ENCODE measurements at regions not wholly inside any gene's neighbourhood (a gene's known extent, or its start where the extent isn't known, plus 50 kb on each side); places are given as distances from the start of the nearest gene placed in this dataset.

GRCh38 chr10:33793793-33794192 lies 459.3 kb upstream of the NRP1 start:
- ATAC-seq (ENCODE audit: low read depth) (no peak), DNase-seq (ENCODE audit: low spot score) (no peak)
- Histone ChIP-seq H3K4me1 (ENCODE audit: insufficient read depth, poor library complexity, severe bottlenecking) (no peaks in the 10 kb centered on the region), H3K9me3 (ENCODE audit: severe bottlenecking) (no peaks in the 10 kb centered on the region), H3K27me3 (ENCODE audit: insufficient read depth, poor library complexity, severe bottlenecking) (no peaks in the 10 kb centered on the region), H3K4me3 (ENCODE audit: severe bottlenecking) (no peak overlapping the region), H3K36me3 (ENCODE audit: low read depth) (no peaks in the 10 kb centered on the region), H3K27ac (ENCODE audit: poor library complexity, severe bottlenecking) (no peak overlapping the region)
- TF ChIP-seq CTCF (IDR thresholded peaks at IDR 0.05; ENCODE audit: poor library complexity, severe bottlenecking), result no peak

GRCh38 chr10:33791272-33791660 lies 456.8 kb upstream of the NRP1 start:
- Histone ChIP-seq H3K36me3 (ENCODE audit: low read depth) (no peaks in the 10 kb centered on the region), H3K9me3 (ENCODE audit: severe bottlenecking) (no peaks in the 10 kb centered on the region), H3K4me1 (ENCODE audit: insufficient read depth, poor library complexity, severe bottlenecking) (no peaks in the 10 kb centered on the region), H3K27me3 (ENCODE audit: insufficient read depth, poor library complexity, severe bottlenecking) (no peaks in the 10 kb centered on the region), H3K4me3 (ENCODE audit: severe bottlenecking) (no peak overlapping the region), H3K27ac (ENCODE audit: poor library complexity, severe bottlenecking) (no peak overlapping the region)
- no peak for ATAC-seq (ENCODE audit: low read depth)
- TF ChIP-seq CTCF (IDR thresholded peaks at IDR 0.05; ENCODE audit: poor library complexity, severe bottlenecking), result no peak
- no peak for DNase-seq (ENCODE audit: low spot score)

- Histone ChIP-seq H3K9me3 (ENCODE audit: severe bottlenecking) (no peaks in the 10 kb centered on the region), H3K27me3 (ENCODE audit: insufficient read depth, poor library complexity, severe bottlenecking) (no peaks in the 10 kb centered on the region), H3K4me3 (ENCODE audit: severe bottlenecking) (no peak overlapping the region), H3K27ac (ENCODE audit: poor library complexity, severe bottlenecking) (no peak overlapping the region), H3K36me3 (ENCODE audit: low read depth) (no peaks in the 10 kb centered on the region), H3K4me1 (ENCODE audit: insufficient read depth, poor library complexity, severe bottlenecking) (no peaks in the 10 kb centered on the region)
- TF ChIP-seq CTCF (IDR thresholded peaks at IDR 0.05; ENCODE audit: poor library complexity, severe bottlenecking), result no peak
- ATAC-seq (ENCODE audit: low read depth) (no peak), DNase-seq (ENCODE audit: low spot score) (no peak)
Measured at GRCh38 chr10:33790521-33791271, 456.2 kb upstream of the NRP1 start.

GRCh38 chr10:33783557-33783956 lies 449.1 kb upstream of the NRP1 start:
- Histone ChIP-seq H3K27ac (ENCODE audit: poor library complexity, severe bottlenecking) (no peak overlapping the region), H3K27me3 (ENCODE audit: insufficient read depth, poor library complexity, severe bottlenecking) (no peaks in the 10 kb centered on the region), H3K9me3 (ENCODE audit: severe bottlenecking) (no peaks in the 10 kb centered on the region), H3K4me1 (ENCODE audit: insufficient read depth, poor library complexity, severe bottlenecking) (no peaks in the 10 kb centered on the region), H3K4me3 (ENCODE audit: severe bottlenecking) (no peak overlapping the region), H3K36me3 (ENCODE audit: low read depth) (no peaks in the 10 kb centered on the region)
- TF ChIP-seq CTCF (IDR thresholded peaks at IDR 0.05; ENCODE audit: poor library complexity, severe bottlenecking), result no peak
- DNase-seq (ENCODE audit: low spot score) (no peak), ATAC-seq (ENCODE audit: low read depth) (no peak)

GRCh38 chr10:33783078-33783477 lies 448.6 kb upstream of the NRP1 start:
- Histone ChIP-seq H3K27ac (ENCODE audit: poor library complexity, severe bottlenecking) (no peak overlapping the region), H3K4me3 (ENCODE audit: severe bottlenecking) (no peak overlapping the region), H3K36me3 (ENCODE audit: low read depth) (no peaks in the 10 kb centered on the region), H3K4me1 (ENCODE audit: insufficient read depth, poor library complexity, severe bottlenecking) (no peaks in the 10 kb centered on the region), H3K9me3 (ENCODE audit: severe bottlenecking) (no peaks in the 10 kb centered on the region), H3K27me3 (ENCODE audit: insufficient read depth, poor library complexity, severe bottlenecking) (no peaks in the 10 kb centered on the region)
- ATAC-seq (ENCODE audit: low read depth) (no peak), DNase-seq (ENCODE audit: low spot score) (no peak)
- no peak for TF ChIP-seq CTCF (IDR thresholded peaks at IDR 0.05; ENCODE audit: poor library complexity, severe bottlenecking)
